CD14-positive monocyte (primary cell): ENCODE measurements at regions not wholly inside any gene's neighbourhood (a gene's known extent, or its start where the extent isn't known, plus 50 kb on each side); places are given as distances from the start of the nearest gene placed in this dataset. TPM values are rescaled to one million over a fixed set of nuclear protein-coding genes. Genes with fewer than 3 reads are reported as not detected.

Source experiments
- DNase-seq, 3 donors: peaks; one replicate each; pipeline ENCODE4 v3.0.0-alpha.2; 2011 to 2022
- H2AFZ ChIP-seq: 2 replicates; pipeline ENCODE4 v1.6.0; 2012; ENCODE audit warnings: mild to moderate bottlenecking, low read depth, low read length, inconsistent platforms; ENCODE audit not compliant: insufficient read depth, poor library complexity, severe bottlenecking
- H3K27ac ChIP-seq, 2 donors: 1 replicate in 1 of 2; 2 replicates in 1 of 2; pipeline ENCODE4 v1.5.1; 2012 to 2013; ENCODE audit warnings: low read length in 2 of 2, control low read depth in 1 of 2, inconsistent platforms in 1 of 2, low read depth in 1 of 2, mild to moderate bottlenecking in 1 of 2
- H3K27me3 ChIP-seq, 2 donors: one replicate each; pipeline versions ENCODE4 v1.6.0 to v1.6.1; 2011 to 2013; ENCODE audit warnings: low read length in 2 of 2; ENCODE audit not compliant: control insufficient read depth in 2 of 2, insufficient read depth in 2 of 2
- H3K36me3 ChIP-seq, 2 donors: replicated peaks in 1 of 2; 1 replicate in 1 of 2; 2 replicates in 1 of 2; pipeline versions ENCODE4 v1.5.1 to v1.6.1; 2012 to 2013; ENCODE audit warnings: low read length in 2 of 2, control low read depth in 1 of 2, inconsistent platforms in 1 of 2, mild to moderate bottlenecking in 1 of 2; ENCODE audit not compliant: insufficient read depth in 2 of 2, control insufficient read depth in 1 of 2
- H3K4me1 ChIP-seq, 2 donors: 1 replicate in 1 of 2; 2 replicates in 1 of 2; pipeline versions ENCODE4 v1.5.1 to v1.6.1; 2012 to 2013; ENCODE audit warnings: low read length in 2 of 2, control low read depth in 1 of 2, inconsistent platforms in 1 of 2, mild to moderate bottlenecking in 1 of 2, moderate library complexity in 1 of 2; ENCODE audit not compliant: insufficient read depth in 2 of 2, control insufficient read depth in 1 of 2
- H3K4me2 ChIP-seq: replicated peaks from 2 replicates; pipeline ENCODE3; 2012; ENCODE audit warnings: low read length, moderate library complexity, mild to moderate bottlenecking; ENCODE audit not compliant: poor library complexity, severe bottlenecking; ENCODE audit errors: extremely low read depth
- H3K4me3 ChIP-seq, 3 experiments: fragments of 200-600 bp in 1 of 3; sonication (generic) in 1 of 3; replicated peaks in 1 of 3; 1 replicate in 2 of 3; 2 replicates in 1 of 3; pipeline ENCODE4 v1.5.1; 2011 to 2013; ENCODE audit warnings: low read length in 3 of 3, mild to moderate bottlenecking in 3 of 3, control low read depth in 2 of 3, low read depth in 2 of 3, inconsistent platforms in 1 of 3, moderate library complexity in 1 of 3
- H3K79me2 ChIP-seq: 2 replicates; pipeline ENCODE4 v1.6.0; 2012; ENCODE audit warnings: mild to moderate bottlenecking, control low read depth, inconsistent platforms, low read length, moderate library complexity; ENCODE audit not compliant: insufficient read depth
- H3K9ac ChIP-seq: 2 replicates; pipeline ENCODE4 v1.6.0; 2017; ENCODE audit warnings: low read length, mild to moderate bottlenecking; ENCODE audit not compliant: insufficient read depth, poor library complexity, severe bottlenecking
- H3K9me3 ChIP-seq, 2 donors: replicated peaks in 1 of 2; 1 replicate in 1 of 2; 2 replicates in 1 of 2; pipeline versions ENCODE4 v1.5.1 to v1.6.1; 2012 to 2013; ENCODE audit warnings: low read length in 2 of 2, control low read depth in 1 of 2; ENCODE audit not compliant: control insufficient read depth in 1 of 2, insufficient read depth in 1 of 2
- H4K20me1 ChIP-seq: 2 replicates; pipeline ENCODE4 v1.6.0; 2012; ENCODE audit warnings: mild to moderate bottlenecking, low read length, control low read depth, moderate library complexity; ENCODE audit not compliant: insufficient read depth
- H3K27ac Mint-ChIP-seq, 7 donors: one replicate each; pipeline ENCODE4 v1.8.0; 2020; ENCODE audit warnings: mild to moderate bottlenecking in 7 of 7, mixed read lengths in 7 of 7, moderate library complexity in 6 of 7, inconsistent platforms in 2 of 7
- H3K27me3 Mint-ChIP-seq, 3 donors: one replicate each; pipeline ENCODE4 v1.8.0; 2021 to 2022; ENCODE audit warnings: low read depth in 3 of 3, mild to moderate bottlenecking in 3 of 3, mixed read lengths in 3 of 3, moderate library complexity in 3 of 3, inconsistent platforms in 1 of 3
- H3K36me3 Mint-ChIP-seq, 2 donors: one replicate each; pipeline ENCODE4 v1.8.0; 2020; ENCODE audit warnings: mixed read lengths in 2 of 2, inconsistent platforms in 1 of 2, mild to moderate bottlenecking in 1 of 2
- H3K4me1 Mint-ChIP-seq: one replicate; pipeline ENCODE4 v1.8.0; 2020; ENCODE audit warnings: mild to moderate bottlenecking, mixed read lengths
- H3K4me3 Mint-ChIP-seq, 2 donors: one replicate each; pipeline ENCODE4 v1.8.0; 2020; ENCODE audit warnings: mild to moderate bottlenecking in 2 of 2, mixed read lengths in 2 of 2, moderate library complexity in 1 of 2
- H3K9me3 Mint-ChIP-seq, 7 donors: one replicate each; pipeline ENCODE4 v1.8.0; 2020 to 2022; ENCODE audit warnings: mixed read lengths in 7 of 7, mild to moderate bottlenecking in 6 of 7, moderate library complexity in 6 of 7, inconsistent platforms in 2 of 7
- CTCF ChIP-seq: fragments of 200-600 bp; IDR thresholded peaks from one replicate; pipeline ENCODE4 v1.8.0; 2022; ENCODE audit warnings: antibody characterized with exemption, mild to moderate bottlenecking
- WGBS: methylation state at CpG from one replicate; pipeline ENCODE4 v1.1.5; 2013; ENCODE audit warnings: missing lambda C conversion rate; ENCODE audit not compliant: insufficient coverage; 5-methylcytosine and 5-hydroxymethylcytosine counted together
- intact Hi-C, 2 donors: fragments of 100-400 bp; cut with micrococcal nuclease; formaldehyde crosslinking; loops; one replicate each; pipeline versions ENCODE4 v1.15.0 to v1.15.1; 2023
- small RNA-seq: library from RNA; depleted of rRNA; stranded (forward); fragments of <200 nt; gene quantifications from one replicate; pipeline ENCODE3, GENCODE V24; 2012; ENCODE audit warnings: low read depth; ENCODE audit not compliant: insufficient read length

GRCh38 chr22:10780281-10780680, 4747.7 kb upstream of the OR11H1 start:
- no peaks in the 10 kb centered on the region for H4K20me1 ChIP-seq
- WGBS = 68% methylated on average over 7 of the region's 8 CpGs
- H3K27me3 ChIP-seq = no peaks in the 10 kb centered on the region
- H3K9ac ChIP-seq = no peak overlapping the region
- DNase-seq = no peak
- no peaks in the 10 kb centered on the region for H3K36me3 ChIP-seq
- no peak overlapping the region for H3K27ac ChIP-seq
- Mint-ChIP-seq H3K4me3 (no peak overlapping the region), H3K27me3 (no peaks in the 10 kb centered on the region), H3K27ac (no peak overlapping the region), H3K4me1 (no peaks in the 10 kb centered on the region), H3K36me3 (no peaks in the 10 kb centered on the region), H3K9me3 (peaks cover 34 to 80% (median 70%) of the 10 kb centered on the region in 7 donors)
- no peak overlapping the region for H2AFZ ChIP-seq
- intact Hi-C loops = no loop called here
- H3K79me2 ChIP-seq = no peaks in the 10 kb centered on the region
- no peak overlapping the region for H3K4me2 ChIP-seq
- TF ChIP-seq CTCF = no peak
- no peak overlapping the region for H3K4me3 ChIP-seq
- H3K9me3 ChIP-seq = peaks cover 69 to 72% of the 10 kb centered on the region in 2 donors
- H3K4me1 ChIP-seq = no peaks in the 10 kb centered on the region

GRCh38 chr22:10781571-10782403, 4746.2 kb upstream of the OR11H1 start:
- Histone ChIP-seq H3K9ac (no peak overlapping the region), H3K79me2 (no peaks in the 10 kb centered on the region), H3K27ac (no peak overlapping the region), H3K9me3 (peaks cover 56 to 61% of the 10 kb centered on the region in 2 donors), H2AFZ (no peak overlapping the region), H3K36me3 (no peaks in the 10 kb centered on the region), H4K20me1 (no peaks in the 10 kb centered on the region), H3K4me2 (no peak overlapping the region), H3K4me1 (no peaks in the 10 kb centered on the region), H3K4me3 (no peak overlapping the region), H3K27me3 (no peaks in the 10 kb centered on the region)
- Mint-ChIP-seq H3K27ac (no peak overlapping the region), H3K9me3 (peaks cover 34 to 68% (median 61%) of the 10 kb centered on the region in 7 donors), H3K27me3 (no peaks in the 10 kb centered on the region), H3K36me3 (no peaks in the 10 kb centered on the region), H3K4me3 (no peak overlapping the region), H3K4me1 (no peaks in the 10 kb centered on the region)
- WGBS = 78% methylated on average over 9 of the region's 10 CpGs
- TF ChIP-seq CTCF = no peak
- intact Hi-C loops = no loop called here
- DNase-seq = no peak

Small RNA genes lying in the stretch of these regions (small RNA-seq; reads per million reads assigned to genes)
- gene RF00004 = not detected
